Natural killer cell (primary cell): ENCODE measurements at regions not wholly inside any gene's neighbourhood (a gene's known extent, or its start where the extent isn't known, plus 50 kb on each side); places are given as distances from the start of the nearest gene placed in this dataset.

ENCODE experiments used
- ATAC-seq, 3 donors: fragments of 150-1000 bp in 2 of 3; fragments of 200-7000 bp in 1 of 3; cut with Tn5 transposase; 1 replicate in 1 of 3; 2 replicates in 2 of 3; pipeline ENCODE4 v1.10.0; 2021; ENCODE audit warnings: mild to moderate bottlenecking in 2 of 3, moderate library complexity in 2 of 3
- DNase-seq, 2 donors: peaks; one replicate each; pipeline versions ENCODE4 v3.0.0 to v3.0.0-alpha.2; 2013 to 2021; ENCODE audit warnings: mixed read lengths in 1 of 2
- H3K27ac ChIP-seq: one replicate; pipeline ENCODE4 v1.5.1; 2013; ENCODE audit warnings: mild to moderate bottlenecking, low read length
- H3K27me3 ChIP-seq: one replicate; pipeline ENCODE4 v1.6.1; 2013; ENCODE audit warnings: low read length; ENCODE audit not compliant: control insufficient read depth, insufficient read depth
- H3K36me3 ChIP-seq: one replicate; pipeline ENCODE4 v1.6.1; 2013; ENCODE audit warnings: low read length; ENCODE audit not compliant: control insufficient read depth, insufficient read depth
- H3K4me1 ChIP-seq: one replicate; pipeline ENCODE4 v1.6.1; 2013; ENCODE audit warnings: low read length; ENCODE audit not compliant: control insufficient read depth, insufficient read depth
- H3K4me3 ChIP-seq: one replicate; pipeline ENCODE4 v1.5.1; 2013; ENCODE audit warnings: low read length
- H3K9me3 ChIP-seq: one replicate; pipeline ENCODE4 v1.6.1; 2013; ENCODE audit warnings: low read length; ENCODE audit not compliant: control insufficient read depth, insufficient read depth
- H3K27ac Mint-ChIP-seq, 2 donors: one replicate each; pipeline ENCODE4 v1.8.0; 2022; ENCODE audit warnings: mild to moderate bottlenecking in 2 of 2, mixed read lengths in 2 of 2, moderate library complexity in 1 of 2
- H3K27me3 Mint-ChIP-seq, 2 donors: one replicate each; pipeline ENCODE4 v1.8.0; 2022; ENCODE audit warnings: low read depth in 2 of 2, mixed read lengths in 2 of 2
- H3K36me3 Mint-ChIP-seq: one replicate; pipeline ENCODE4 v1.8.0; 2022; ENCODE audit warnings: mixed read lengths
- H3K4me1 Mint-ChIP-seq, 2 donors: one replicate each; pipeline ENCODE4 v1.8.0; 2022; ENCODE audit warnings: mixed read lengths in 2 of 2
- H3K4me3 Mint-ChIP-seq: one replicate; pipeline ENCODE4 v1.8.0; 2022; ENCODE audit warnings: mild to moderate bottlenecking, moderate library complexity, mixed read lengths
- H3K9me3 Mint-ChIP-seq, 2 donors: one replicate each; pipeline ENCODE4 v1.8.0; 2022; ENCODE audit warnings: mixed read lengths in 2 of 2
- CTCF ChIP-seq: fragments of 200-600 bp; IDR thresholded peaks from one replicate; pipeline ENCODE4 v1.8.0; 2022; ENCODE audit warnings: antibody characterized with exemption
- WGBS: methylation state at CpG from one replicate; pipeline ENCODE4 v1.1.7; 2013; ENCODE audit warnings: missing lambda C conversion rate; ENCODE audit not compliant: insufficient coverage; 5-methylcytosine and 5-hydroxymethylcytosine counted together
- intact Hi-C: fragments of 100-400 bp; cut with micrococcal nuclease; formaldehyde crosslinking; loops from one replicate; pipeline ENCODE4 v1.14.2; 2022

GRCh38 chr1:177558372-177558771 is 387.6 kb downstream of the BRINP2 start:
- Histone ChIP-seq H3K27me3 (no peaks in the 10 kb centered on the region), H3K4me1 (no peaks in the 10 kb centered on the region), H3K4me3 (no peak overlapping the region), H3K27ac (no peak overlapping the region), H3K36me3 (no peaks in the 10 kb centered on the region), H3K9me3 (peaks cover 10% of the 10 kb centered on the region)
- TF ChIP-seq CTCF: no peak
- H3K27ac Mint-ChIP-seq: no peak overlapping the region
- intact Hi-C loops: no loop called here
- no peak overlapping the region for H3K4me3 Mint-ChIP-seq
- no peak for DNase-seq
- H3K27me3 Mint-ChIP-seq: no peaks in the 10 kb centered on the region
- 92% methylated on average over 1 of the region's 1 CpG for WGBS
- no peaks in the 10 kb centered on the region for H3K4me1 Mint-ChIP-seq
- H3K9me3 Mint-ChIP-seq: peaks cover 14 to 28% of the 10 kb centered on the region in 2 donors
- ATAC-seq: no peak
- peaks cover 5% of the 10 kb centered on the region for H3K36me3 Mint-ChIP-seq

GRCh38 chr1:177556163-177556562 is 385.4 kb downstream of the BRINP2 start:
- no peak overlapping the region for H3K4me3 ChIP-seq
- H3K27me3 Mint-ChIP-seq: no peaks in the 10 kb centered on the region
- H3K4me1 ChIP-seq: no peaks in the 10 kb centered on the region
- H3K9me3 Mint-ChIP-seq: peaks cover 11 to 24% of the 10 kb centered on the region in 2 donors
- H3K27ac Mint-ChIP-seq: no peak overlapping the region
- H3K4me1 Mint-ChIP-seq: no peaks in the 10 kb centered on the region
- H3K27ac ChIP-seq: no peak overlapping the region
- no peaks in the 10 kb centered on the region for H3K36me3 ChIP-seq
- intact Hi-C loops: no loop called here
- no peak for ATAC-seq
- H3K9me3 ChIP-seq: peaks cover 6% of the 10 kb centered on the region
- H3K4me3 Mint-ChIP-seq: no peak overlapping the region
- DNase-seq: no peak
- 53% methylated on average over 1 of the region's 1 CpG for WGBS
- TF ChIP-seq CTCF: no peak
- no peaks in the 10 kb centered on the region for H3K27me3 ChIP-seq
- peaks cover 5% of the 10 kb centered on the region for H3K36me3 Mint-ChIP-seq

GRCh38 chr1:177547200-177547599 is 376.4 kb downstream of the BRINP2 start:
- Histone ChIP-seq H3K27ac (no peak overlapping the region), H3K4me3 (no peak overlapping the region), H3K9me3 (no peaks in the 10 kb centered on the region), H3K27me3 (no peaks in the 10 kb centered on the region), H3K4me1 (no peaks in the 10 kb centered on the region), H3K36me3 (no peaks in the 10 kb centered on the region)
- TF ChIP-seq CTCF: no peak
- Mint-ChIP-seq H3K4me3 (no peak overlapping the region), H3K36me3 (peaks cover 7% of the 10 kb centered on the region), H3K27me3 (no peaks in the 10 kb centered on the region), H3K27ac (no peak overlapping the region), H3K9me3 (peaks cover 17 to 19% of the 10 kb centered on the region in 2 donors), H3K4me1 (no peaks in the 10 kb centered on the region)
- ATAC-seq: no peak
- intact Hi-C loops: no loop called here
- no peak for DNase-seq
- no CpG with 5 or more reads among the region's 3 CpGs for WGBS

GRCh38 chr1:177546346-177546745 is 375.6 kb downstream of the BRINP2 start:
- H3K27ac Mint-ChIP-seq: no peak overlapping the region
- Histone ChIP-seq H3K9me3 (no peaks in the 10 kb centered on the region), H3K27me3 (no peaks in the 10 kb centered on the region), H3K36me3 (no peaks in the 10 kb centered on the region), H3K4me3 (no peak overlapping the region), H3K27ac (no peak overlapping the region), H3K4me1 (no peaks in the 10 kb centered on the region)
- no peaks in the 10 kb centered on the region for H3K4me1 Mint-ChIP-seq
- no peak for TF ChIP-seq CTCF
- no peaks in the 10 kb centered on the region for H3K27me3 Mint-ChIP-seq
- no peak for ATAC-seq
- H3K9me3 Mint-ChIP-seq: peaks cover 15 to 17% of the 10 kb centered on the region in 2 donors
- H3K4me3 Mint-ChIP-seq: no peak overlapping the region
- intact Hi-C loops: no loop called here
- H3K36me3 Mint-ChIP-seq: peaks cover 7% of the 10 kb centered on the region
- DNase-seq: no peak
